ENCODE measurements at regions not wholly inside any gene's neighbourhood (a gene's known extent, or its start where the extent isn't known, plus 50 kb on each side); places are given as distances from the start of the nearest gene placed in this dataset.

DNA sequence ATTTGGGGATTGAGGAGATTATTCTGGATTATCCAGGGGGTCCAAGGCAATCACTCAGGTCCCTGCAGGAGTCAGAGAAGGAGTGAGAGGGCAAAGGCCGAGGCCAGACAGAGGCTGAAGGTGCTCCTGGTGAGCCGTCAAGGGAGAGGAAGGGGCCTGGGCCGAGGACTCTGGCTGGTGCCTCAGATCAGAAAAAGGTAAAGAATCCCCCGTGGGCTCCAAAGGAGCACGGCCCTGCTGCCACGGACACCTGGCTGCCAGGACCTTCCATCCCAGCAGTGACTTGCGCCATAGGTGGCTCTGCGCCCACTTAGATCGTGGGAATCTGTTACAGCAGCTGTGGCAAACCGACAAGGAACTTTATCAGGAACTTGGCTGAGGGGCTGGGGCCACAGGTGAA is 374.8 kb upstream of the MYT1L start:
- Histone ChIP-seq H3K36me3 (ENCODE audit: control insufficient read depth, insufficient read depth, low read length) (no peaks in the 10 kb centered on the region), H3K27me3 (ENCODE audit: control insufficient read depth, insufficient read depth, low read length) (peaks cover 2% of the 10 kb centered on the region), H3K4me3 (ENCODE audit: low read depth, low read length) (no peak overlapping the region)
- TF ChIP-seq, protein P1, sequence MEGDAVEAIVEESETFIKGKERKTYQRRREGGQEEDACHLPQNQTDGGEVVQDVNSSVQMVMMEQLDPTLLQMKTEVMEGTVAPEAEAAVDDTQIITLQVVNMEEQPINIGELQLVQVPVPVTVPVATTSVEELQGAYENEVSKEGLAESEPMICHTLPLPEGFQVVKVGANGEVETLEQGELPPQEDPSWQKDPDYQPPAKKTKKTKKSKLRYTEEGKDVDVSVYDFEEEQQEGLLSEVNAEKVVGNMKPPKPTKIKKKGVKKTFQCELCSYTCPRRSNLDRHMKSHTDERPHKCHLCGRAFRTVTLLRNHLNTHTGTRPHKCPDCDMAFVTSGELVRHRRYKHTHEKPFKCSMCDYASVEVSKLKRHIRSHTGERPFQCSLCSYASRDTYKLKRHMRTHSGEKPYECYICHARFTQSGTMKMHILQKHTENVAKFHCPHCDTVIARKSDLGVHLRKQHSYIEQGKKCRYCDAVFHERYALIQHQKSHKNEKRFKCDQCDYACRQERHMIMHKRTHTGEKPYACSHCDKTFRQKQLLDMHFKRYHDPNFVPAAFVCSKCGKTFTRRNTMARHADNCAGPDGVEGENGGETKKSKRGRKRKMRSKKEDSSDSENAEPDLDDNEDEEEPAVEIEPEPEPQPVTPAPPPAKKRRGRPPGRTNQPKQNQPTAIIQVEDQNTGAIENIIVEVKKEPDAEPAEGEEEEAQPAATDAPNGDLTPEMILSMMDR (IDR thresholded peaks at IDR 0.05; ENCODE audit: insufficient read depth, low read length, poor library complexity, severe bottlenecking): no peak
- DNase-seq (ENCODE audit: low read depth): no peak

DNA sequence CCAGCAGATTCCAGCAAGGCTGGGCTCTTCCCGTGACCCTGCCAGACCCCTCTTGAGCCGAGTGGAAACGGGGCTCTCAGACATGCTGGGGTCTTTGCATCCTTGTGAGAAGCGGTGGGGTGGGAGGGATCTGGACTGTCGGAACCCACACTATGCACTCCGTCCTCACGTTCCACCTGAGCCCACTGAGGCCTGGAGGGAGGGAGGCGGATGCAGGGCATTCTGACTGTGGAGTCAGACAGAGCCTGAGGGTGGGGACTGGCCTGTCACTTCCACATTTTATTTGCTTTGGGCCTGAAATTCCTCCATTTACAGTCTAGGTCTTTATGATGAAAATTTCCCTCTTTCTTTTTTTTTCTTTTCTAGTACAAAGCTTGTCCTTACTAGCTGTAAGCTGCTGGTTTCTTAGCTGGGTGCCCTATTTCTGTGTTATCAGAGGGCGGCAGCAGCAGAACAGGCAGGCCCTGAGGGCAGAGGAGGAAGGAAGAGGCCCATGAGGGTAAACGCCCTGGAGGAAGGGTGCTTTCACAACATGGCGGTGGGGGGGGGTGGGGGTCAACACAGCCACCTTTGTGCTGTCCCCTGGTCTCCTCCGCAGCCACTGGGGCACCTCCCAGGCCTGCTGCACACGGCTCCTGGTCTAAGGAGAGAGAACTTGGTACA is 373.5 kb upstream of the MYT1L start:
- H3K4me3 ChIP-seq (ENCODE audit: low read depth, low read length): no peak overlapping the region
- H3K27me3 ChIP-seq (ENCODE audit: control insufficient read depth, insufficient read depth, low read length): peaks cover 2% of the 10 kb centered on the region
- TF ChIP-seq, protein P1 (IDR thresholded peaks at IDR 0.05; ENCODE audit: insufficient read depth, low read length, poor library complexity, severe bottlenecking): no peak
- DNase-seq (ENCODE audit: low read depth): no peak
- H3K36me3 ChIP-seq (ENCODE audit: control insufficient read depth, insufficient read depth, low read length): no peaks in the 10 kb centered on the region

DNA sequence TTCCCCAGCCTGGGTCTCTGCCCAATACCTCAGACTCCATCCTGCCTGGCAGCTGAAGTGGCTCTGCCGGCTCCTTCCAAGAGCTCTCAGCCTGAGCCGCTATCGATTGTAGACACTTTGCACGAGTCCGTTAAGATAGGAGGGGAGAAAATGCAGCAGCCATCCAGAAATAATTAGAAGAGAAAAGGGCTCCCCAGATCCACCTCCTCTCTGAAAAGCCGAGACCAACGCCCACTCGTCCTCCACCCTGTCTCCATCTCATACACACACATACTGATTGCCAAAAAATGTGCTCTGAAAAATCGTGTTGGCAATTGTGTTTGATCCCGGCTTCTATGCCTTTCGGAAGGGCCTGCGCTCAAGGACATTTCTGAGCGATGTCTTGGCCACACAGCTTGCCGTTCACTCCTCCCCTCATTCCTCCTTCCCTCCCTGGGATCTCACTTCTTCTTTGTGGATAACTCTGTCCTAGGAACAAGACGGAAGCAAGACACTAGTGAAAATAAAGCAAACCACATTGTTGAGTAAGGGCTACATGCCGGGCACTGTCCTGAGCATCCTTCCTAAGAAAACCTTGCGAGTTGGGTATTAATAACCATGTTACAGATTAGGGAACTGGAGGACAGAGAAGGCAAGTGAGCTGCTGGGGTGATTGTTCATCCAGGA is 372.8 kb upstream of the MYT1L start:
- H3K4me3 ChIP-seq (ENCODE audit: low read depth, low read length): no peak overlapping the region
- no peak for DNase-seq (ENCODE audit: low read depth)
- peaks cover 2% of the 10 kb centered on the region for H3K27me3 ChIP-seq (ENCODE audit: control insufficient read depth, insufficient read depth, low read length)
- TF ChIP-seq, protein P1 (IDR thresholded peaks at IDR 0.05; ENCODE audit: insufficient read depth, low read length, poor library complexity, severe bottlenecking): no peak
- no peaks in the 10 kb centered on the region for H3K36me3 ChIP-seq (ENCODE audit: control insufficient read depth, insufficient read depth, low read length)

DNA sequence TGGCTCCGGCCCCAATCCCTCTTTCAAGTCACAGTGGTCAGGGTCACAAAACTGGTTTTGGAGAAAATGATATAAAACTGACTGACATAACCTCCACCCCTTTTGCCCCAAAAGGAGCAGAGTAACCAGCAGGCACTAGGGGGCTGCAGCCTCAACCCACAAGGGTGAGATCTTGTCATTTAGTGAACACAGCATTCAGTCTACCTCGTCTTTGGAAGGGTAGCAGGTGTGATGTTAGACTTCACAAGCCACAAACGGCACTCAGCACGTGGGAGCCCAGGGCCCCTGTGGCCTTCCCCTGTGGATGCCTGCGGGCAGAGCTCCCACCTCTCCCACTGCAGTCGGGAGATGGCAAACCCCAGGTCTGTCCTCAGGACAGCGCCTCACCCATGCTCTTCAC is 372.1 kb upstream of the MYT1L start:
- no peak for DNase-seq (ENCODE audit: low read depth)
- peaks cover 2% of the 10 kb centered on the region for H3K27me3 ChIP-seq (ENCODE audit: control insufficient read depth, insufficient read depth, low read length)

DNA sequence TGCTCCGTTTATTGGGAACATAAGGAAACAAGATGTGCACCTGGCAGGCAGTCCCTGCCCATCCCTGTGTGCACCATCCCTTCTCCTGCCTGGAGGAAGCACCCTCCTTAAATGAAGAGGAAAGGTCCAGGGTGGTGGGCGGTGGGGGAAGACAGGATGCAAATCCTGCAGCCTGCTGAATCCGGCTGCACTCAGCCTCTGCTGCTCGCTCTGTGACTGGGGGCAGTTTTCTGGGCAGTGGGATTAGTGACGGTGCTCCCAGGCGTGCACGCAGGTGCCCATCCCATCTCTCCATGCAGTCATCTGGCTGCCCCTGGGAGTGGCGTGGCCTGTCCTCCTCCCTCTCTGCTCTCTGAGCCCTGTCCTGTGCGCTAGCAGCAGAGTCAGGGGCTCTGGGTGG is 371.3 kb upstream of the MYT1L start:
- no peaks in the 10 kb centered on the region for H3K36me3 ChIP-seq (ENCODE audit: control insufficient read depth, insufficient read depth, low read length)
- DNase-seq (ENCODE audit: low read depth): no peak
- TF ChIP-seq, protein P1 (IDR thresholded peaks at IDR 0.05; ENCODE audit: insufficient read depth, low read length, poor library complexity, severe bottlenecking): no peak
- no peaks in the 10 kb centered on the region for H3K27me3 ChIP-seq (ENCODE audit: control insufficient read depth, insufficient read depth, low read length)
- H3K4me3 ChIP-seq (ENCODE audit: low read depth, low read length): no peak overlapping the region

More for the DNA sequence above, 372.1 kb upstream of the MYT1L start:
- Histone ChIP-seq H3K4me3 (ENCODE audit: low read depth, low read length) (no peak overlapping the region), H3K36me3 (ENCODE audit: control insufficient read depth, insufficient read depth, low read length) (no peaks in the 10 kb centered on the region)
- TF ChIP-seq, protein P1 (IDR thresholded peaks at IDR 0.05; ENCODE audit: insufficient read depth, low read length, poor library complexity, severe bottlenecking): no peak

All from kidney epithelial cell (primary cell).